GM21717 (cell line): ENCODE measurements at regions not wholly inside any gene's neighbourhood (a gene's known extent, or its start where the extent isn't known, plus 50 kb on each side); places are given as distances from the start of the nearest gene placed in this dataset.

Experiments
- ATAC-seq: cut with Tn5 transposase; IDR thresholded peaks from one replicate; pipeline ENCODE4 v1.9.1; 2021; ENCODE audit warnings: mild to moderate bottlenecking, moderate library complexity; ENCODE audit not compliant: unreplicated experiment

DNA sequence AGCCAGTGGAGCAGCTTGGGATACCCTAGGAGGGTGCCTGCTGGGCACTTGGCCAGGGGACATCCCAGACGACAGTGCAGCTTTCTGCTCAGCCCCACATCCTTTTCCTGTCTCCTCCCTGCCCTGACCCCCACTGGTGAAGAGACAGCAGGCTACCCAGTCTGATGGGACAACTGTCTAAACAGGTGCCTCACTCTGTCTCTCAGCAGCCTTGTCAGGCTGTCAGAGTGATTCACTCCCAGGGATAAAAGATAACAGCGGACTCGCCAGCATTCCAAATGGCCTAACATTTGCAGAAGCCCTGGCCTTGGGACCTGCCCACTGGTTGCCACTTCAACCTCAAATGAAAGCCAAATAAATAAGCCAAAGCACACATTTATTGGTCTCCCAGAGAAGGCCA, 318.6 kb upstream of the PLET1 start:
- no peak for ATAC-seq

DNA sequence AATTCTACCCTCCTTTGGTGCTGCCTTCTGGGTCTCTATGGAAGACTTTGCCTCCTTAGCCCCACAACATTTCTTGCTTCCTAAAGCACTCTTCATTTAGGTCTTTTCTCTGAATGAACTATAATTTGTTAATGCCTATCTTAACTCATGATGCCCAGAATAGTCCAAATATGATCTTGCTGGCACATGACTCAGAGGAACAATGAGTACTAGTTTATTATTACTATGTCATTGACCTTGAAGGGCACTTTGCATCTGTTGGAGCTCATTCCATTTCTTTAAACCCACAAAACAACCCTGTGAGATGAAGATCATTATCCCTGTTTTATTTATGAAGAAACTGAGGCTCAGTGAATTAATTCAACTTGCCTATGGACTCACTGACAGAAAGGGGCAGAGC, 320.2 kb upstream of the PLET1 start:
- no peak for ATAC-seq

DNA sequence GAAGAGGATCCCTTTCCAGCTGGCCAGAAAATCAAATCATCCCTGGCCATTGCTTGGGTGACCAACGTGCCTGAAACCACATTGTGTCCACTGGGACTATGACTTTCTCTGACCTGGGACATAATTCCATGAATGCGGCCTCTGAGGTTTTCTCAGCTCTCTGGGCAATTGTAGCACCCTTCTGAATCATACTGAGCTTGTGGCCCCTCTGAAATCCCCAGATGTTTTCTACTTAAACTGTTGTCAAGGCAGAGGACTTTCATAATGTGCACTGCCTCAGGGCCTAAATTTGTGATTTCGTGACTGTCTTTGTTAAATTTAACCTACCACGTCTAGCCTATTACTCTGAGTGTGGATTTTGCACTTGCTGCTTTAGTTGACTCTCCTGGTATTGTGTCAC, 321.1 kb upstream of the PLET1 start:
- ATAC-seq, result no peak

DNA sequence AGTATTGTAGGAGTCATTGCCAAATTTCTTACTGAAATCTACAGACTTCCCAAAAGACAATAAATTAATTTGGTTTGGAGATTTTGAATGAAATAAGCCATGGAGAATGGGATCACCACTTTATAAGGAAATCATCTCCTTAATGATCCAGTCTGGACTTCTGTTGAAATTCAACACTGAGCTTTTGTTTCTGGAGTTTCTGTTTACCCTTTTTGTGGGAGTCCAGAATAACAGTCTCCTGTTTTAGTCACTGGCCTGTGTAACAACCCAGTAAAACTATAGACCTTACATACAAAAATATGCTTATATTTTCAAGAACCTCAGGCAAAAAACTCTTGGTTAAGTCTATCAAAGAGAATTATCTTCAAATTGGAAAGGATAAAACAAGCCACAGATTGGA, 321.7 kb upstream of the PLET1 start:
- no peak for ATAC-seq

DNA sequence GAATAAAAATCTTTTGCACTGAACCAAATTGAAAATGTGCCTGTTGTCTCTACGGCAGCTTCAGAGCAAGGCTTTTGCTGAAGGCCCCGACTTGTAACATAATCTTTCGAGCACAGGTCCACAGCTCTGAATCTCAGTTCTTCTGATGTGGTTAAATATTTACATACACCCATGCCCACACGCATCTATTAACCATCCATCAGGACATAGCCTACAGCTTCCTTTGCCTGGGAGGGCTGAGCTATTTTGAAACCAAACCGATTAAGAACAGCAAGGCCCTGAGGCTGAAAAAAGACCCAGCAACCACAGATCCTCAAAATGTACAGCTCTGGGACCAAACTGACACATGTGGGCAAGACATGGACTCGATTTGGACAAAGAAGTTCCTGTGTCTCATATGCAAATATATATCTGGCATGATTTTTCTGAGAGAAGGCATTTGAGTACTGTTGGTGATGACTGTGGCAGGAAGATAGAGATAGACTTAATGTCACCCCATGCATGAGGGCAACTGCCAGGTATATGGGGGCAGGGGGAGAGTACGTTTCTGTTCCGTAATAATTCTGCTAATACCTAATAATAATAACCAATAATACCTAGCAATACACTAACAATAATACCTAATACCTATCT, 322.7 kb upstream of the PLET1 start:
- ATAC-seq, result peak; percentile 95

DNA sequence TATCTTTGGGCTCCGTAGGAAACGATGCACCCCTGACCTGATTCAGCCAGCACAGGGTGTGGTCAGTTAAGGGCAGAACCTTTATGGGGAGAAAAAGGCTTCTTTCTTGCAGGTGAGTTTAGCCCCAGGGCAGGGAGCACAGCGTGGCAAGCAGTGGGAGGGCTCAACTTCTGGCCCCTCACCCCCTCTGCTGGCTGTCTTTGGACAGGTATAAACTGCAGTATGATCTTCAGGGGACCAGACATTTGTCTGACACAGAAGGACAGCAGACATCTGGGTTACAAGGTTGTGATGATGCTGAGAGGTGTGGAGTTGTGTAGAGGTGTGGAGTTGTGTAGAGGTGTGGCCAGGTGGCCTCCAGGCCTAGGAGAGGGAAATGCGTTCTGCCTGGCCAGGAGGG, 324.0 kb upstream of the PLET1 start:
- no peak for ATAC-seq

DNA sequence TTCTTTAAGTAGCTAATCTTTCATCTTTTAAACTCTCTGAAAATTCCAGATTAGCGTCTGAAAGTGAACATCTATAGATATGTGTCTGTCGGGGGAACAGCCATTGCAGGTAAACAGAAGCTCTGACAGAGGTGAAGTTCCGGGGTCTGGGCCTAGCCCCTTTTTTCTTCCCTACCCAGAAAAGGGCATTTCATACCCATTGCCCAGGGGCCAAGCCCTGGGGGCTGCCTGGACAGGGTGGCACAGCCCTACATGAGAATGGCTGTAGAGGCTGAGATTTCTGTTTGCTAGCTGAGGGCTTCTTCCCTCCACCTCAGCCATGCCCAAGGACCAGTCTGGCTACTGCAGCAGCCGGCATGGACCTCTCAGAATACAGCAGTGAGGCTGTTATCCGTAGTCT, 327.0 kb upstream of the PLET1 start:
- ATAC-seq, result no peak

DNA sequence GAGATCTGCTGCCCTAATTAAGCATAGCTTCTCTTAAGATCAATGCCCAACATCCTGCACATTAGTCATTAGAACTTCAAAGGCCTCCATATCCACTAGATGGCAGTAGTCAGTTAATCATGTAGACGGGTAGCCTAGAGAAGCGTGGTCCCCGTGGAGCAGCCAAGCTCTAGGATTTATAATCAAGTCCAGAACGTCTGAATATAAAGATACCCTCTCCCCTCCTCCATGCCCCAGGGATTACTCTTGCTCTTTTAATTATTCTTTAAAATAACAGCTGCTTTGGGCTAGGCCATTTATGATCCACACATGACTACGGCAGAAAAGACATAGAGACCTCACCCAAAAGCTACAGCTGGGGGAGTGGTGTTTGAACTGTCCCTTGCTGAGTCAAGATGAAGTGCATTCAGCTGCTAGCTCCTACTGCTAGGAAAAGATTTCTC, 327.6 kb upstream of the PLET1 start:
- ATAC-seq, result no peak

DNA sequence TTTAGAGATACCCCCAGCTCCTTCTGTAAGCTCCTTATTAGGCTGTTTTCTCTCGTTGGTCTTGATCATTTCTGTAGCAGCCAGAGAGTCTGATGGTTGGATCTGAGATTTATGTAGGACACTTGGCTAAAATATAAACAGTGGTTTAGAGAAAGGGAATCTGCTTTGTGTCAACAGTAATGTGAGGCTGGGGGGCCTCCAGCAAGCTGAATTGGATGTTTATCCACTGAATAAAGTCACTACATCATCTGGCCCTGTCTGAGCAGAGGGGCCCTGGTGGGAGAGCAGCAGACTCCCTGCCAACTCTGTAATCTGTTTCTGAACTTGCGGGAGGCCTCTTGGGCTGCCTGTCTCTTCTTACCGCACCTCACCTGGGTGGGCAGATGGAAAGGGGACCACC, 328.5 kb upstream of the PLET1 start:
- no peak for ATAC-seq

DNA sequence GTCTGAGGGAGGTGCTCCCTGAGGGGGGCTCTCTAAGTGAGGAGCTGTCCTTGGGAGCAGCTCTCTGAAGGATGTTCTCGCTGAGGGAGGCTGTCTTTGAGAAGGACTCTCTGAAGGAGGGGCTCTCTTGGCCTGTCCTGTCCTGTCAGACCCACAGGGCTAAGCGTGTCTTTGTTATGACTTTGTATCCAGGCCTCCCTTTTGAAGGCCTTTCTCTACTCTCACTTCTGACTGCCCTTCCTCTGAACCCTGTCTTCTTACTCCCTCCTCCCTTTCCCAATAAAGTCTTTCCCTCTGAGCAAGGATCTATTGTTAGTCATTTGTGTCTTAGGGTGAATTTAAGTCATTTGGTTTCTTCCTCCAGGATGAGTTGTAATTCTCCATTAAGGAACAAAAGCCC, 330.1 kb upstream of the PLET1 start:
- ATAC-seq, result no peak

DNA sequence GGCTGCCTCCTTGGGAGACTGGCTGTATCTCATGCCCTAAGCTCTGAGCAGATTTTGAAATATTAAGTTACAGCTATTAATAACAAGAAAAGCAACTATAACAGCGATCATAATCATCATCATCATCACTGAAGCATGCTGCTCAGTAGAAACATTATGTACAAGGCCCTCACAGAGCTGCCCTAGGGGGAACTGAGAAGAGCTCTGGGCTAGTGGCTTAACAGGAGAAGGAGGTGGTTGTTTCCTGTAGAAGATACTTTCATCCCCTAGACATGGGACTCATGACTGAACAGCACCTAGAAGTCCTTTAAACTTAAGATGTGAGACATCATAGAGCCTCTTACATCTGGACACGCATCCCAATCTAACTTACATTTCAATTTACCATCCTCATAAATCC, 332.8 kb upstream of the PLET1 start:
- ATAC-seq, result no peak

DNA sequence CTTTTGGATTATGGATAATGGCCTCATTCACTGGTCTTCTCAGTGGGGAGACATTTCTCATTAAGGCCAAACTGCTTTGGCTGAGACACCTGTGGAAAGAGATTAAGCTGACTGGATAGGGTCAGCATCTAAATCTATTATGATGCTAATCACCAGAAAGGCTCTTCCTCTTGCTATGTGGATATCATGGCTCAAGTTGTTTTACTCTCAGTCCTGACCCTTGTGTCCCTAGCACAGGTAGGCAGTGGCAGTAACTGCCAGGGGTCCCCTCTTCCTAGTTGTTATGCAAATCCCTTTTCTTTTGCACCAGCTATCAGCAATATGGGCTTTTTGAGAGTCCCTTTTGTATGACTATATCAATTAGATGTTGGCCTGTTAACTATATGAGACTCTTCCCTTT, 335.7 kb upstream of the PLET1 start:
- ATAC-seq, result no peak

DNA sequence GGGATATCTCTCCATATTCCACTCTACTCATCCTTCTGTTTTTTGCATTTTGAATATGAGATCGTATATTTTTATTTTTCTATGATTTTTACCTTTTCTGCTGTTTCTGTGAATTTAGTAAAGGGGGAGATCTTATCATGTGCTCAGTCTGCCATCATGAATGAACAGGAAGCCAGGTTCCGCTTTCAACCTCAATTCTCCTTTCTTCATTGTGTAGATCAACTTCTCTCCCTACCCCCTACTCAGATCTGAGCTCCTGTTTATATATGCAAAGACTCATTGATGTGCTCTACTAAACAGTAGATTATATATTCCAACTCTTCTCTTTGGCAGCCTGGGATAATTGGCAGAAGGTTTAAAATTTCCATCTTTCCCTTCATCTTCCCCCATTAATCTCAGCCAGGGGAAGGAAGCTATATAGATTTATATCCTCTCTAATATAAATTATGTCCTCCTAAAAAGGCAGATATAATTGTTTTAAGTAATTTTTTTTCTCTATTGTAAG, 336.7 kb upstream of the PLET1 start:
- ATAC-seq, result no peak

DNA sequence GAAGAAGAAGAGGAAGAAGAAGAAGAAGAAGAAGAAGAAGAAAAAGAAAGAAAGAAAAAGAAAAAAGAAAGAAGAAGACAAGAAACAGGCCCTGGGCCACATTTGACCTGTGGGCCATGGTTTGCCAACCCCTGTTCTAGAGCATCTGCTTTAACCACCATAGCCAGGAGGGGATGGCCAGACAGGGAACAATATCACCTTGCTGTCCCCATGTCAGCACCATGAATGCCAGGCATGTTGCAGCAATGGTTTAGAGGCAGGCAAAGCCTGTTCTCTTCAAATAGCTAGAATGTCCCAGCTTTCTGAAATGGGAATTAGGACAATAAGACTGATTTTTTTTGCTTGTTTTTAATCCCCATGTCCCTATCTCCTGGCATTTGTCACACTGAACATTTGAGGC, 338.6 kb upstream of the PLET1 start:
- ATAC-seq, result no peak

DNA sequence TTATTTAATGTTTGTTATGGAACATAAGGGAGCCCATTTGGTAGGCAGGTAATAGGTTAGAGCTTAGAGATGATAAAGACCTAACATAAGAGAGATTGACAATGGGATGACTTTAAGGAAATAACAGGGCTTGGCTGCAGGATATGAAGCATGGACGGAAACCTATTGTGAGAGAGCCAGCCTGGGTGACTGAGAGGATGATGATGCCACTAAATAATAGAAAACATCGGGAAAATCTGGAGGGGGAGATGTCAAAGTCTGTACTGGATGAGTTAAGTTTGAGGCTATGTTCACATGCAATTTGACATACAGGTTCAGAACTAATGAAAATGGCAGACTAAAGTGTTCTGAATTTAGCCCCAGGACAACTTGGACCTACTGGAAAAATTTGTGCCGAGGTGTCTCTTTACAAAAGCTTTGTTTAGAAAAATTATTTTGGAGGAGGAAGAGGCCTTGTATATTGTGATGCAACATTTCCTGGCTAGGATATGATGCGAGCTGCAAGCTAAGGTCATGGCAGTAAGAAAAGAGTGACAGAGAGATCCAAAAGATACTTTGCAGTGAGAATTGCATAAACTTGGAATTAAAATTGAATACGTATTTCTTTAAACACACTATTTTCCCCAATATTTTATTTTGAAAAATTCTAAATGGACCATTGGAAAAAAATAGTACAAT, 339.3 kb upstream of the PLET1 start:
- ATAC-seq, result no peak

DNA sequence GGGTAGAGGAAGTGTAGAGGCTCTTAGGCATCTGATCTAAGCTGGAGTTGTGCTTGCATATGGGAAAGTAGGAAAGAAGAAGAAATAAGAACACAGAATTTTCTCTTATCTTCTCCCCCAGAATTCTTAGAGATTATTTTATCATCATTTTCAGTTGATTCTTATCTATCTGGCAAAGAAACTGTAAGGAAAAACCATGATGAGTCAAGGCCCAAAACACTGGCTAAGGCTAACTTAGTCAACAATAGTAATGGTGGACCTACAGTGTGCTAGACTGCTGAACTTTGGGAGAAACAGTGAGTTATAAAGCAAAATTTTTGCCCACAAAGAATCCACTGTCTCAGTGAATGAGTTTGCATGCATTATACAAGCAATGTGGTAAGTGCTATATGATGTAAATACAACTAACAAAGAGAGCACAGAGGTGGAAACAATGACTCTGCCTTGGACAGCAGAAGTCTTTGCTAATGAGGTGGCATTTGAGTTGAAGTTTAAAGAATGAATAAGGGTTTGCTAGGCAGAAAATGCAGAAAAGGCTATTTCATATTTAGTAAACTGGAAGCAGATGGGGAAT, 344.5 kb upstream of the PLET1 start:
- no peak for ATAC-seq

DNA sequence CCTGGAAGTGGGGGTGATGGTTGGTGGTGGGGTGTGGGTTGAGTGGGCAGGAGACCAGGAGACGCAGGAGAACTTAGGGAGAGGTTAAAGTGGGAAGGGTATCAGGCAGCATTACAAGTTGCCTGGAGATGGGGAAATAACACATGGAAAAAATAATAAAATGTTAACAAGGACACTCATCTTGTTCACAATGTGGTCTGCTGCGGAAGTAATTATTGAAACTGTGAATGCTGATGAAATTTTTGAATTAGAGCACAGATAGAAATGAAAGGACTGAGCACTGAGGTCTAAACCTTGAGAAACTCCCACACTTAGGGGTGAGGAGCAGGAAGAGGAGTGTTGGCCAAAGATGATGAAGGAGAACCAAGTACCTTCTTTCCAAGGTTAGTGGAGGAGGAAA, 346.0 kb upstream of the PLET1 start:
- no peak for ATAC-seq

DNA sequence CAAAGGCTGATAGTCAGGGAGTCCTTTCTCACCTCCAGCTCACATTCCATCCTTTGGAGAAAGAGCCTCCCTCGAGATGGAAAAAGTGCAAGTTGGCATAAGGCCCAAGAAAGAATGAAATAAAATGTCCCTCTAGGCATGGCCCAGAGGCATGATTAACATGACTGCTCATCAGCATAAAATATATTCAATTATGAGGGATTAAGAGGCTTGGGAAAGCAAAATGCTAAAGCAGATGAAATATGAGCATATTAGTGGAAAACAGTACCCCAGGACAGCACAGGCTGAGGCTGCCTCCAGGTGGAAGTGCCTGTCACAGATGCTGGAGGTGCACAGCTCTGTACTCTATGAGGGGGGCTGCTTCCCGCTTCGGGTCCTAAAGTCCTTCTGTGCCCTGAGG, 347.8 kb upstream of the PLET1 start:
- no peak for ATAC-seq

DNA sequence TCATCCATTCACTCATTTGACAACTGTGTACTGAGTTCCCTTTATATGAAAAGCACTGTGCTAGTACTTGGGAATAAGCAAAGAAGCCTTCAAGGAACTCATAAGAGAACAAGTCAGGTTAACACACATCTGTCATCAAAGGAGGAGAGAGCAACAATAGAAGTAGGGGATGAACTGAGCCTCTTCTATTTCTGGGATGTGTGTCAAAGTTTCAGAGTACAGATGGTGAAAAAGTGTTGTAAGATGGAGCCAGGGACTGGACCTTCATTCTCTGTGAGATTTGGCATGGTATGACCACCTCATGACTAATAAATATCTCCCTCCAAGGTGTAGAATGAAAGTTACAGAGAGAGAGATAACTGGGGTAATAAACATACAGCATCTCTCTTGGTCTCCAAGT, 349.8 kb upstream of the PLET1 start:
- no peak for ATAC-seq

DNA sequence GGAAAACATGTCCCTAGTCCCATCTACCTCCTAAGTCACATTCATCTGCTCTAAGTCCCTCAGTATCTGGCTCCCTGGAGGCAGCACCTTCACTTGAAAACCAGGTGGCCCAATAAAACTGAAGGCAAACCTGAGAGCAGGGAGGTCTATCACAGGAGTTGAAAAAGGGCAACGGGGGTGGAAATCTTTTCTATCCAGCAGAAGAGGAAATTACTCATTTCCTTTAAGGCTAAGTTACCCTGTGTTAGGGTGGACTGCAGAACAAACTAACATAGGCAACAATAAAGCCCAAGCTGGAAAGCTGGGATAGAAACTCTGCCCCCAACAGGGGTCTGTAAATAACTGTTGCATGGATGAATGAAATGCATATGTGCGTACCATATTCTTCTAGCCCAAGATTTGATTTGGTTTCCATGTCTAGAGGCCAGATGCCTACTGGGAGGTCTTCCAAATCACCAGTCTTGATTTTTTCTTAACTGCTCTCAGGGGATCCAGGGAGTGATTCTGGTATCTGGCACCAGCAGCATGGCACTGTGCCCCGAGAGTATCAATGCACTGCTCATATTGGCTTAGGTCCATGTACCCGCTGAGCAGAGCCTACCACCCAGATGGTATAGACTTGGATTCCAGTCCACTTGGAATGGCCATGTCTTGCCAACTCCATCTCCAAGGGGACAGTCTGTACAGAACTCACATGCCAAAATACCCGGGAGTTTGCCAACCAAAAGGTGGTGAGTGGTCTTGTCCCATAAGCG, 350.0 kb upstream of the NCAM1 start:
- no peak for ATAC-seq

DNA sequence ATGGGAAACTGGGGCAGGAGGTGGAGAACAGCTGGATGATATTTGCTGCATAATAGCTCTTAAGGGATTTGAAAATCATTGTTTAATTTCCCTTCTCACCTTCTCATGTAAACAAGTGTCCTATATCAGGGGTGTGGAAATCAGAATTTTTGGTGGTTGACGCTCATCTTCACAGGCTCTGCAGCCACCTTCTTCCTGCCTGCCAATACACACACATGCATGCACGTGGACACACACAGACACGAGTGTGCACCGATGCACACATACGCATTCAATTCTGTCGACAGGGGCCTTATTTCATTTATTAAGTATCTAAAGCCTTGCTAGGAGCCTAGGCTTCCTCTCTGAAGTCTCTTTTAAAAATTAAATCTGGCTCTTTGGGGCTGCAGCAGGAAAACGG, 349.4 kb upstream of the NCAM1 start:
- ATAC-seq, result no peak
